ENCODE measurements at regions not wholly inside any gene's neighbourhood (a gene's known extent, or its start where the extent isn't known, plus 50 kb on each side); places are given as distances from the start of the nearest gene placed in this dataset.

DNA sequence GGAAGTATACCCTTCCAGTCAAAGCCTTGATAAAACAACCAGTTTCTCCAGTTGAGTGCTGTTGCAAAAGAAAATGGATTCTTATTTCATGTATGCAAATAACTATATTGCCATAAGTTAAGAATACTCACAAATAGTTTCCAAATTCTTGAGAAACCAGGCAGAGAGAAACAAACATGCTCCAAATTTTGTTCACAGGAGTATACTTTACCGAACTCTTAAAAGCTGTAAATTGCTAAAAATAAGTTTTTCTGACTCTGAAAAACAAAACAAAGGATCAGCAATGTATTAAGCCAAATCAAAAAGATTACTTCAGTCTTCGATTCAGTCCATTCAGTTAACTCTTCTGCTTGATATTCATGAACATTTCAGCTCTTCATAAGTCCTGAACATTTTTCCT lies 646.5 kb downstream of the MCTP2 start:
- H3K4me1 ChIP-seq (ENCODE audit: insufficient read depth, low read length, poor library complexity, severe bottlenecking), result no peaks in the 10 kb centered on the region
- intact Hi-C loops (cut with micrococcal nuclease; ENCODE audit: unreplicated experiment), result no loop called here

DNA sequence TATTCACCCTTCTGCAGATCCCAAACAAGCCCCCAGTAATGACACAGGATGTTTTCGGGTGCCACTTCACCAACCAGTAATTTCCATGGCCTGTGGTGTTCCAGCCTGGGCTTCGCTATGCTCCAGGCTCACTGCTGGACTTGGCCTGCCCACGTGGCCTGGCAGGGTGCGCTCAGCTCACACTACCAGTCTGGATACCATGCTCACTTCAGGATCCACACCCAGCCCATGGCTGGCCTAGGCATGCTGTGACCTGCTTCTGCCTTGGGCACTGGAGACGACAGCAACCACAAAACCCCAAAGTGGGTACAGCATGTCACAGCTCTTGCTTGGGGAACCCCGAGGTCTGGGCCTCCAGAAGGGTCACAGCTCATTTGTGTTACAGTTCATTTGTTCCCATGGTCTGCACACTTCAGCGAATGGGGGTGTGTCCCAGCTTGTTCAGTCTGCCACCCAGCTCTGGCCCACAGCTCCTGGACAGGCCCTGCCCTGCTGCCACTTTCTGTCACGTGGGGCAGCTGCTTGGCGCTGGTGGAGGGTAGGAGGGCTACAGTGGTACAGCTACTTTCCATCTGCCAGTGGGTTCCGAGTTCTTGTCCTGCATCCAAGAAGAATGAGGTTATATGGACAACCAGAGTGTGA lies 650.8 kb downstream of the MCTP2 start:
- H3K9me3 ChIP-seq (ENCODE audit: low read depth, low read length, poor library complexity, severe bottlenecking), result peaks cover 10% of the 10 kb centered on the region
- intact Hi-C loops (cut with micrococcal nuclease; ENCODE audit: unreplicated experiment), result no loop called here
- no peaks in the 10 kb centered on the region for H3K4me1 ChIP-seq (ENCODE audit: insufficient read depth, low read length, poor library complexity, severe bottlenecking)
- no peaks in the 10 kb centered on the region for H3K36me3 ChIP-seq (ENCODE audit: insufficient read depth, low read length, poor library complexity, severe bottlenecking)
- ChIA-PET POLR2A (ENCODE audit: low non-redundant PET) (no interaction called here), CTCF (no interaction called here)
- no peak for TF ChIP-seq EZH2 (IDR thresholded peaks at IDR 0.05; ENCODE audit: borderline replicate concordance, low read depth, low read length, poor library complexity, severe bottlenecking)
- TF ChIP-seq, protein P1, sequence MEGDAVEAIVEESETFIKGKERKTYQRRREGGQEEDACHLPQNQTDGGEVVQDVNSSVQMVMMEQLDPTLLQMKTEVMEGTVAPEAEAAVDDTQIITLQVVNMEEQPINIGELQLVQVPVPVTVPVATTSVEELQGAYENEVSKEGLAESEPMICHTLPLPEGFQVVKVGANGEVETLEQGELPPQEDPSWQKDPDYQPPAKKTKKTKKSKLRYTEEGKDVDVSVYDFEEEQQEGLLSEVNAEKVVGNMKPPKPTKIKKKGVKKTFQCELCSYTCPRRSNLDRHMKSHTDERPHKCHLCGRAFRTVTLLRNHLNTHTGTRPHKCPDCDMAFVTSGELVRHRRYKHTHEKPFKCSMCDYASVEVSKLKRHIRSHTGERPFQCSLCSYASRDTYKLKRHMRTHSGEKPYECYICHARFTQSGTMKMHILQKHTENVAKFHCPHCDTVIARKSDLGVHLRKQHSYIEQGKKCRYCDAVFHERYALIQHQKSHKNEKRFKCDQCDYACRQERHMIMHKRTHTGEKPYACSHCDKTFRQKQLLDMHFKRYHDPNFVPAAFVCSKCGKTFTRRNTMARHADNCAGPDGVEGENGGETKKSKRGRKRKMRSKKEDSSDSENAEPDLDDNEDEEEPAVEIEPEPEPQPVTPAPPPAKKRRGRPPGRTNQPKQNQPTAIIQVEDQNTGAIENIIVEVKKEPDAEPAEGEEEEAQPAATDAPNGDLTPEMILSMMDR (conservative IDR thresholded peaks at IDR 0.05; ENCODE audit: low read depth, low read length), result no peak
- no peak overlapping the region for H3K4me3 ChIP-seq (ENCODE audit: low read depth, low read length, poor library complexity, severe bottlenecking)
- H3K27me3 ChIP-seq (replicated peaks; ENCODE audit: insufficient read depth, low read depth, low read length, poor library complexity), result no peaks in the 10 kb centered on the region
- no peak overlapping the region for H3K27ac ChIP-seq (ENCODE audit: low read depth, low read length, poor library complexity, severe bottlenecking)
- DNase-seq (ENCODE audit: low spot score), result no peak
- no TSS peak for BruUV-seq (replicated peaks)

More for the DNA sequence above, 646.5 kb downstream of the MCTP2 start:
- TF ChIP-seq, protein P1 (conservative IDR thresholded peaks at IDR 0.05; ENCODE audit: low read depth, low read length), result no peak
- TF ChIP-seq EZH2 (IDR thresholded peaks at IDR 0.05; ENCODE audit: borderline replicate concordance, low read depth, low read length, poor library complexity, severe bottlenecking), result no peak
- ChIA-PET POLR2A (ENCODE audit: low non-redundant PET) (no interaction called here), CTCF (no interaction called here)
- H3K36me3 ChIP-seq (ENCODE audit: insufficient read depth, low read length, poor library complexity, severe bottlenecking), result no peaks in the 10 kb centered on the region
- H3K4me3 ChIP-seq (ENCODE audit: low read depth, low read length, poor library complexity, severe bottlenecking), result no peak overlapping the region
- BruUV-seq (replicated peaks), result no TSS peak
- no peak overlapping the region for H3K27ac ChIP-seq (ENCODE audit: low read depth, low read length, poor library complexity, severe bottlenecking)
- DNase-seq (ENCODE audit: low spot score), result no peak
- peaks cover 3% of the 10 kb centered on the region for H3K9me3 ChIP-seq (ENCODE audit: low read depth, low read length, poor library complexity, severe bottlenecking)
- no peaks in the 10 kb centered on the region for H3K27me3 ChIP-seq (replicated peaks; ENCODE audit: insufficient read depth, low read depth, low read length, poor library complexity)

DNA sequence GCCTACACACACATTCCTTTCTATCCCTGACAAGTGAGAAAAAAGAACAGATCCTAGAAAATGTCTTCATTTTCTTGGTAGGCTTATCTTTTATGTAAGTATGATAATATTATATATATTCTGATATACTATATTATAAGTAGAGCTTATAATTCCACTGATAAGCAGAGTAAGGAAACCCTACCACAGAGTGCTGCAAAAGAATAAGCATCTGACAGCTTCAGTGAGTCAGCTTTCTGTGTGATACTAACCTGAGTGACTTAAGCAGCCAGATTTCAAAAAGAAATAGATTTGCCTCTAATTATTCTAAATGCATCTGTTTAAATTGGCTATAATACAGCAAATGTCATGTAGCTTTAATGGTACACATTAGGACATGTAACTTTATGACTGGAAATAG lies 656.0 kb downstream of the MCTP2 start:
- no peak for TF ChIP-seq EZH2 (IDR thresholded peaks at IDR 0.05; ENCODE audit: borderline replicate concordance, low read depth, low read length, poor library complexity, severe bottlenecking)
- TF ChIP-seq, protein P1 (conservative IDR thresholded peaks at IDR 0.05; ENCODE audit: low read depth, low read length), result no peak
- H3K4me1 ChIP-seq (ENCODE audit: insufficient read depth, low read length, poor library complexity, severe bottlenecking), result no peaks in the 10 kb centered on the region
- intact Hi-C loops (cut with micrococcal nuclease; ENCODE audit: unreplicated experiment), result no loop called here
- no peak overlapping the region for H3K27ac ChIP-seq (ENCODE audit: low read depth, low read length, poor library complexity, severe bottlenecking)
- ChIA-PET CTCF (no interaction called here), POLR2A (ENCODE audit: low non-redundant PET) (no interaction called here)
- no peak for DNase-seq (ENCODE audit: low spot score)
- no peak overlapping the region for H3K4me3 ChIP-seq (ENCODE audit: low read depth, low read length, poor library complexity, severe bottlenecking)
- H3K9me3 ChIP-seq (ENCODE audit: low read depth, low read length, poor library complexity, severe bottlenecking), result peaks cover 10% of the 10 kb centered on the region
- BruUV-seq (replicated peaks), result no TSS peak
- H3K36me3 ChIP-seq (ENCODE audit: insufficient read depth, low read length, poor library complexity, severe bottlenecking), result no peaks in the 10 kb centered on the region
- no peaks in the 10 kb centered on the region for H3K27me3 ChIP-seq (replicated peaks; ENCODE audit: insufficient read depth, low read depth, low read length, poor library complexity)
